ENCODE measurements at regions not wholly inside any gene's neighbourhood (a gene's known extent, or its start where the extent isn't known, plus 50 kb on each side); places are given as distances from the start of the nearest gene placed in this dataset.
A peak's percentile ranks its signal among the peaks of the same experiment; 100 is the strongest.

DNA sequence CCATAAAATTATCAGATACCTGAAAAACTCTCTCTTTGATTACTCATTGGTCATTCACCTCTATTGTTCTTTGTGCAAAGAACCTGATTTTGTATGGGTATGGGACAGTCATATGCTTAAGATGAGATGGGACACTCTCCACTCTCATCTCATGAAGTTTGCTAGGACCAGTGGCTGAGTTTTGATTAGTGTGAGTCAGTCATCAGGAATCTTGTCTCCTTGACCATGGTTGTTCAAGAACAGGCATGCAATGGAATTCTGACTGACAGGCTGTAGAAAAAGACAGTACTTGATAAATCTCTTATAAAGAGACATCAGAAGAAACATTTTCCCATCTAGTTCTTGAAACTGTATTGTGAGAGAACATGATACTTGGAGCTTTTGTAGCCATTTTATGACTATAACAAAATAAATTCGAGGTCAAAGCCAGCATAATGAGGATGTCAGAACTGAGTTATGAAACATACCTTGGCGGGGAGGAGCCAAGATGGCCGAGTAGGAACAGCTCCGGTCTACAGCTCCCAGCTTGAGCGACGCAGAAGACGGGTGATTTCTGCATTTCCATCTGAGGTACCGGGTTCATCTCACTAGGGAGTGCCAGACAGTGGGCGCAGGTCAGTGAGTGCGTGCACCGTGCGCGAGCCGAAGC lies 367.0 kb downstream of the NR4A2 start:
- H3K4me3 ChIP-seq (ENCODE audit: low read length): no peak overlapping the region
- intact Hi-C loops (cut with micrococcal nuclease): no loop called here
- ATAC-seq (no peak), DNase-seq (peak; percentile 27)
- H3F3A ChIP-seq (ENCODE audit: low read length, unreplicated experiment): no peaks in the 10 kb centered on the region
- H3K79me2 ChIP-seq (ENCODE audit: low read length): no peaks in the 10 kb centered on the region
- BruUV-seq (replicated peaks): no TSS peak
- H3K9me2 ChIP-seq (replicated peaks; ENCODE audit: low read length): no peaks in the 10 kb centered on the region
- H3K27ac ChIP-seq (ENCODE audit: low read length): no peak overlapping the region
- H3K27me3 ChIP-seq (ENCODE audit: low read length): no peaks in the 10 kb centered on the region
- H3K9ac ChIP-seq (ENCODE audit: low read length): no peak overlapping the region
- H3K4me1 ChIP-seq (ENCODE audit: insufficient read depth, low read length): no peaks in the 10 kb centered on the region
- no peaks in the 10 kb centered on the region for H3K36me3 ChIP-seq (ENCODE audit: low read depth, low read length)
- H2AFZ ChIP-seq (ENCODE audit: low read length): no peak overlapping the region
- TF ChIP-seq EZH2phosphoT487 (IDR thresholded peaks at IDR 0.05; ENCODE audit: borderline replicate concordance, low read length): no peak
- TF ChIP-seq EZH2 (IDR thresholded peaks at IDR 0.05; ENCODE audit: low read length, unreplicated experiment): no peak
- TF ChIP-seq, protein P1, sequence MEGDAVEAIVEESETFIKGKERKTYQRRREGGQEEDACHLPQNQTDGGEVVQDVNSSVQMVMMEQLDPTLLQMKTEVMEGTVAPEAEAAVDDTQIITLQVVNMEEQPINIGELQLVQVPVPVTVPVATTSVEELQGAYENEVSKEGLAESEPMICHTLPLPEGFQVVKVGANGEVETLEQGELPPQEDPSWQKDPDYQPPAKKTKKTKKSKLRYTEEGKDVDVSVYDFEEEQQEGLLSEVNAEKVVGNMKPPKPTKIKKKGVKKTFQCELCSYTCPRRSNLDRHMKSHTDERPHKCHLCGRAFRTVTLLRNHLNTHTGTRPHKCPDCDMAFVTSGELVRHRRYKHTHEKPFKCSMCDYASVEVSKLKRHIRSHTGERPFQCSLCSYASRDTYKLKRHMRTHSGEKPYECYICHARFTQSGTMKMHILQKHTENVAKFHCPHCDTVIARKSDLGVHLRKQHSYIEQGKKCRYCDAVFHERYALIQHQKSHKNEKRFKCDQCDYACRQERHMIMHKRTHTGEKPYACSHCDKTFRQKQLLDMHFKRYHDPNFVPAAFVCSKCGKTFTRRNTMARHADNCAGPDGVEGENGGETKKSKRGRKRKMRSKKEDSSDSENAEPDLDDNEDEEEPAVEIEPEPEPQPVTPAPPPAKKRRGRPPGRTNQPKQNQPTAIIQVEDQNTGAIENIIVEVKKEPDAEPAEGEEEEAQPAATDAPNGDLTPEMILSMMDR (conservative IDR thresholded peaks at IDR 0.05; ENCODE audit: low read depth, low read length): no peak
- no peak overlapping the region for H3K4me2 ChIP-seq (ENCODE audit: low read length)
- no peaks in the 10 kb centered on the region for H4K20me1 ChIP-seq (ENCODE audit: low read length)
- H3K9me3 ChIP-seq (ENCODE audit: low read length): no peaks in the 10 kb centered on the region
- ChIA-PET POLR2A (ENCODE audit: unreplicated experiment) (no interaction called here), CTCF (no interaction called here)

DNA sequence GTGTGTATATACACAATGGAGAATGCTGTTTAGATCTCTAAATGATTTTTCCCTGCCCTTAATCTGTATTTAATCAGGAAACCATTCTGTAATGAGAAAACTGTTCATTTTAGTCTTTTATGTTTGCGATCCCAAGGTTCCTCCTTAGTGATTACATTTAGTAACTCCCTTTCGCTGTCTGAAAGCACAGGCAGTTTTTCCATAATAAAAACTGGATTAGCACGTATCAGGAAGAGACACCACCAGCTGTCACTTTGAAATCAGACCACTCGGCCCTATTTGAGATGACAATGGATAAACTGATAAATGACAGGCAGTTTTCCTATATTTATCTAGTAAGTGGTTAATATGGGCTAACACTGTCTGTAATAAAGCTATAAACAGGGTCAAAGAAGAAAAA lies 370.9 kb downstream of the NR4A2 start:
- Histone ChIP-seq H3F3A (ENCODE audit: low read length, unreplicated experiment) (no peaks in the 10 kb centered on the region), H2AFZ (ENCODE audit: low read length) (no peak overlapping the region), H3K9ac (ENCODE audit: low read length) (no peak overlapping the region), H3K9me3 (ENCODE audit: low read length) (no peaks in the 10 kb centered on the region), H3K9me2 (replicated peaks; ENCODE audit: low read length) (no peaks in the 10 kb centered on the region), H3K36me3 (ENCODE audit: low read depth, low read length) (no peaks in the 10 kb centered on the region), H3K4me2 (ENCODE audit: low read length) (no peak overlapping the region), H3K27me3 (ENCODE audit: low read length) (no peaks in the 10 kb centered on the region), H4K20me1 (ENCODE audit: low read length) (no peaks in the 10 kb centered on the region), H3K4me1 (ENCODE audit: insufficient read depth, low read length) (no peaks in the 10 kb centered on the region), H3K79me2 (ENCODE audit: low read length) (no peaks in the 10 kb centered on the region), H3K27ac (ENCODE audit: low read length) (no peak overlapping the region), H3K4me3 (ENCODE audit: low read length) (no peak overlapping the region)
- no peak for TF ChIP-seq EZH2 (IDR thresholded peaks at IDR 0.05; ENCODE audit: low read length, unreplicated experiment)
- TF ChIP-seq EZH2phosphoT487 (IDR thresholded peaks at IDR 0.05; ENCODE audit: borderline replicate concordance, low read length): no peak
- TF ChIP-seq, protein P1 (conservative IDR thresholded peaks at IDR 0.05; ENCODE audit: low read depth, low read length): no peak
- ChIA-PET POLR2A (ENCODE audit: unreplicated experiment) (no interaction called here), CTCF (no interaction called here)
- ATAC-seq: no peak
- intact Hi-C loops (cut with micrococcal nuclease): no loop called here
- DNase-seq: no peak
- no TSS peak for BruUV-seq (replicated peaks)

DNA sequence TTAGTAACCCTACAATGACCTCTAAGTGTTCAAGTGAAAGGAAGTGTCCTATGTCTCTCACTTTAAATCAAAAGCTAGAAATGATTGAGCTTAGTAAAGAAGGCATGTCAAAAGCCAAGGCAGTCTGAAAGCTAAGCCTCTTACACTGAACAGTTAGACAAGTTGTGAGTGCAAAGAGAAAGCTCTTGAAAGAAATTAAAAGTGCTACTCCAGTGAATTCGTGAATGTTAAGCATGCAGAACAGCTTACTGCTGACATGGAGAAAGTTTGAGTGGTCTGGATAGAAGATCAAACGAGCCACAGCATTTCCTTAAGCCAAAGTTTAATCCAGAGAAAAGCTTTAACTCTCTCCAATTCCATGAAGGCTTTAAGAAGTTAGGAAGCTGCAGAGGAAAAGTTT lies 373.7 kb downstream of the NR4A2 start:
- Histone ChIP-seq H3K27ac (ENCODE audit: low read length) (no peak overlapping the region), H3K79me2 (ENCODE audit: low read length) (no peaks in the 10 kb centered on the region), H3K4me1 (ENCODE audit: insufficient read depth, low read length) (no peaks in the 10 kb centered on the region), H2AFZ (ENCODE audit: low read length) (no peak overlapping the region), H3K36me3 (ENCODE audit: low read depth, low read length) (no peaks in the 10 kb centered on the region), H3K4me2 (ENCODE audit: low read length) (no peak overlapping the region), H4K20me1 (ENCODE audit: low read length) (no peaks in the 10 kb centered on the region), H3K4me3 (ENCODE audit: low read length) (no peak overlapping the region), H3K9me3 (ENCODE audit: low read length) (no peaks in the 10 kb centered on the region), H3K9me2 (replicated peaks; ENCODE audit: low read length) (no peaks in the 10 kb centered on the region), H3K27me3 (ENCODE audit: low read length) (no peaks in the 10 kb centered on the region), H3K9ac (ENCODE audit: low read length) (no peak overlapping the region), H3F3A (ENCODE audit: low read length, unreplicated experiment) (no peaks in the 10 kb centered on the region)
- CTCF ChIA-PET: no interaction called here
- BruUV-seq (replicated peaks): no TSS peak
- ATAC-seq (no peak), DNase-seq (no peak)
- intact Hi-C loops (cut with micrococcal nuclease): no loop called here
- no peak for TF ChIP-seq EZH2phosphoT487 (IDR thresholded peaks at IDR 0.05; ENCODE audit: borderline replicate concordance, low read length)
- TF ChIP-seq, protein P1 (conservative IDR thresholded peaks at IDR 0.05; ENCODE audit: low read depth, low read length): no peak
- no peak for TF ChIP-seq EZH2 (IDR thresholded peaks at IDR 0.05; ENCODE audit: low read length, unreplicated experiment)
- POLR2A ChIA-PET (ENCODE audit: unreplicated experiment): no interaction called here
